CD4-positive, alpha-beta T cell treated with Interleukin-10 for 1 hour (primary cell): ENCODE measurements at regions not wholly inside any gene's neighbourhood (a gene's known extent, or its start where the extent isn't known, plus 50 kb on each side); places are given as distances from the start of the nearest gene placed in this dataset.
"Not testable (repeated sequence)": the region's sequence is repeated elsewhere in the genome, so short reads cannot be mapped to it uniquely, and the experiment has no call there.

Source experiments
- DNase-seq: peaks from one replicate; pipeline ENCODE4 v3.0.0-alpha.2; 2020

DNA sequence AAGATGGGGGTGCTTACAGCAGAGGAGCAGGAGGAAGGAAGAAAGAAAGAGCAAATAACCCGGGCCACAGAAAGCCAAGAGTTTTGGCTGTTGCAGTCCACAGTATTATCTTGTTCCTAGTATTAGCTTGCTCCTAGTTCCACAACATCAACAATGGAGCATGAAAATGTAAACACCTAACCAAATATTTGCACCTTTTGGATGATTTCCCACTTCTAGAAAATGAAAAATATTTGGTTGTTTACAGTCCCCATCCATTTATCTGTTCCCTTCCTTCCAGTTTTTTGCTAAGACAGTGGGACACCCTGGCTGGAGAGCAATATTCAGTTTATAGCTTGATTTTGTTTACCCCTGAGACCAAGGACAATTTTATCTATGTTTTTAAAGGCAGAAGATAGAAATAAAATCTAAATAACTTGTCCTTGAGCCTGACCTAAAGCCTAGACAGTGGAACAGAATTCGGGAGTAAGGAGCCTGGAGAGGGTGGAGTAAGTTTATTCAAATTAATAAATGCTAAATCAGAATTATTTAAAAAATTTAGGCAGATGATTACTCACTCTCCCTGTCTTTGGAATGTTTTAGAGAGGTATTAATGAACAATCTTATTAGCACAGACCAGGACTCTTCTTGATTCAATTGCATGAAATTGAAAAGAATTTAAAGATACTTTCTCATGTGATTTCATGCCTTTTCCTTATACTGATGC is 51.6 kb downstream of the RESF1 start:
- DNase-seq: no peak

- no peak for DNase-seq
Measured at GRCh38 chr12:32012249-32012785, 53.1 kb downstream of the RESF1 start.

DNA sequence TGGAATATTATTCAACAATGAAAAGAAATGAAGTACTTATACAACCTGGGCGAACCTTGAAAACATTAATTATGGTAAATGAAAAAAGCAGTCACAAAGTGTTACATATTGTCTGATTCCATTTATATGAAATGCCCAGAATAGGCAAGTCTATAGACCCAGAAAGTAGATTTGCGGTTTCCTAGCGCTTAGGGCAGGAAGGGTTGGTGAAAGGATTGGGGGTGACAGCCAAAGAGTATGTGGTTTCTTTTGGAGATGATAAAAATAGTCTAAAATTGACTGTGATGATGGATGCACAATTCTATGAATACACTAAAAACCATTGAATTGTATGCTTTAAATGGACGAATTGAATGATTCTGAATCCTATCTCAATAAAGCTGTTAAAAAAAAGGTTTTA is 55.8 kb downstream of the RESF1 start:
- DNase-seq: no peak

GRCh38 chr12:32016680-32017482 is 57.7 kb downstream of the RESF1 start:
- no peak for DNase-seq

- DNase-seq: no peak
Measured at GRCh38 chr12:32021346-32021773, 62.1 kb downstream of the RESF1 start.

DNA sequence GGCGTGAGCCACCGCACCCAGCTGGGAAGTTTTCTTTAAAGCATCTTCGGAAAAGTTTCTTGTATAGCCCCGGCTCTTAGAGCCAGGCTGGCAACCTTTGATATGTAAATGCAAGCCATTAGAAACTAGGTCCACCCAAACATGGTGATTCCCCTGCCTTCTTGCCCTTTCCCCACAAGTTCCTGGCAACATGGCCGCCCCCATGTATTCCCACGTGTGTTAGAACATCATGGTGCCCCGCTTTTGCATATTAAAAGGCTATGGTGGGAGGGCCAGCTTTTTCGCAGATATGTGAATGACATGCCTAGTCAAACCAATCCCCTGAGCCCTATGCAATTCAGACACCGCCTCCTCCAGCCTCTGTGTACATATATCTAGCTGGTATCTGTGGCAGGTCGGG is 63.2 kb downstream of the RESF1 start:
- DNase-seq: not testable (repeated sequence)

DNA sequence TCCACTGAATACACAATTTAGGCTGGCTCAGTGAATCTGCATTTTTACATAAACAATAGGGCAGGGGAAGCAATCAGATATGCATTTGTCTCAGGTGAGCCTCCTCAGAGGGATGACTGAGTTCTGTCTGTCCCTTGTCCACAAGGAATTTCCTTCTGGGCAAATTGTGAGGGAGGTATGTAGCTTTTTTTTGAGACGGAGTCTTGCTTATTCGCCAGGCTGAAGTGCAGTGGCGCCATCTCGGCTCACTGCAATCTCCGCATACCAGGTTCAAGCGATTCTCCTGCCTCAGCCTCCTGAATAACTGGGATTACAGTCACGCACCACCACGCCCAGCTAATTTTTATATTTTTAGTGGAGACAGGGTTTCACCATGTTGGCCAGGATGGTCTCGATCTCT is 64.6 kb downstream of the RESF1 start:
- not testable (repeated sequence) for DNase-seq

DNA sequence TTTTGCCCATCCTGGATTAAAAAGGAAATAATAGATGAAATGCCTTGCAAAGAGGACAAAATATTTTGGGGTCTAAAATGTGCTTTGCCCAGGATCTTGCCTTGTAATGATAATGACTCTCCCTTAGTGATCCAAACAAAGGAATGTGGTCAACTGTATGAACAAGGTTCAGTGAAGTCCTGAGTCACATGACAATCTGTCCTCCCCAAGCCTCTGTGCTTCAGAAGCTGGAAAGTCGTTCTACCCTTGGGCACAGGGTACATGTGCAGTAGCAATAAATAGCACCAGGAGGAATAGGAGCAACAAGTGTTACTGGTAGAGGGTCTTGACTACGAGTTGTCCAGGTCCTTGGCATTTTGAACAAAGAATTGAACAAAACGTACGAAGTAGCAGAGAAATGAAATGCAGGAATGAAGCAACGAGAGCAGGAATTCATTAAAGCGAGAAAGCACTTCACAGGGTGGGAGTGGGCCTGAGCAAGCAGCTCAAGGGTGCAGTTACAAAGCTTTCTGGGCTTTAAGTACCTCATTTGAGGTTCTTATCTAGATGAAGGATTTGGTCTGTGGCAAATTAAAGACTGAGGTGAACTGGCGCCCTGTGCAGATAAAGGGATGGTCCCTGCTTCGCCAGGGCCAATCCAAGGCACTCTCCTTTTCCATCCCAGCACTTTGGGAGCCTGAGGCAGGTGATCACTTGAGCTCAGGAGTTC is 65.8 kb downstream of the RESF1 start:
- DNase-seq: no peak

GRCh38 chr12:32025906-32026305 is 66.7 kb downstream of the RESF1 start:
- DNase-seq: peak; percentile 50

- DNase-seq: no peak
Measured at GRCh38 chr12:32027684-32028365, 68.6 kb downstream of the RESF1 start.

- no peak for DNase-seq
Measured at GRCh38 chr12:32030151-32030550, 70.9 kb downstream of the RESF1 start.

DNA sequence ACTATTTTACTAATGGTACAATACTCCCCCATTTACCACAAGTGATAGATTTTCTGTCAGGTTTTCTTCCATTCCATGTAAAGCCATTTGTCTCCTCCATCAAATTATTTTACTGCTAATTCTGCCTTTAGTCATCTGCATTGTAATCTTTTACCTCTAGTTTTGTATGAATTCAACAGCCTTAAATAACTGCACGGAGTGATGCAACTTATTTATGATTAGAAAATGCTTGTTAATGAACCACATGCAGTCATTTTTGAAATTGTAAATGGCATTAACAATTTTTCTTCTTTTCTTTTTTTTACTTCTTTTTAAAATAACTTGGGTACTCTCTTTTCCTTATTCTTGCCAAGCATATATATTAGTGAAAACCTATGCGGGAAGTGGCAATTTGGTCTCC is 71.5 kb downstream of the RESF1 start:
- no peak for DNase-seq

DNA sequence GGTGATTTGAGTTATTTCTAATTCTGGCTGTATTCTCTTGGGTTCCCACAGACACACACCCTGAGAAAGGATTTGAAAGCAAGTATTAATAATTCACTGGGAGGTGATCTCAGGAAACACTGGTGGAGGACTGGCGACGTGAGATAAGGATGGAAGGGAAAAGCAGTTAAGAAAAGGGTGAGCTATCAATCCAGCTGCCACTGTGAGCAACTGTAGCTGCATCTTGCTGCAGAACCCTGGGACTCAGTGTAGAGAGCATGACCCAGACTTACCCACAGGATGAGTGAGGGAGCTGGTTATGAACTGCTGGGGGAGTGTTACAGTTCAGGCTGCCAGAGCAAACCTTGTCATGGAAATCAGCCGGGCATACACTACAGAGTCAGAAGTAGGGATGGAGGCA is 71.9 kb downstream of the RESF1 start:
- no peak for DNase-seq

DNA sequence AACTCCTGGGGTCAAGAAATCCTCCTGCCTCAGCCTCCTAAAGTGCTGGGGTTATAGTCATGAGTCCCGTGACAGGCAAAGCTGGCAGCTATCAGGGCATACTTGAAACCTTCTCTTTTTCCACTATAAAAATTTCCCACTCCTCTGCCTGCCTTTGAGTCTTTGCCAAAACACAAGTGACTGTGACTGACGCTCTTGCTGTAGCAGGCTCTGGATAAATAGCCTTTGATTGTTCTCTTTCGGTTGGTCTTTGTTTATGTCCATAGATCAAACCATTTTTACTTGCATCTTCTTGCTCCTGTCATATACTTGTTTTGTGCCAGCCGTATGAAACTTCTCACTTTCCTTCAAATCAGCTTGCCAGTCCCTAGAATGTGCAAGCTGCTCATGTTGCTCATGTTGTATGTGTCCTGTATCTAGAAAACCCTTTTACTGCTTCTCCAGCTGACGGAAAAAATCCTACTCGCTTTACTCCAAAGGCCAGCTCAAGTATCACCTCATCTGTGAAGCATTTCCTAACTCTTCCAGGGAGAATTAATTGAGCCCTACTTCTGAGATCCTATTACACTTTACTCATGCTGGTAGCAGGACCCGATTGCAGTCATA is 73.1 kb downstream of the RESF1 start:
- no peak for DNase-seq

- no peak for DNase-seq
Measured at GRCh38 chr12:32033406-32033805, 73.2 kb upstream of the BICD1 start.

- DNase-seq: no peak
Measured at GRCh38 chr12:32034045-32034444, 72.6 kb upstream of the BICD1 start.

DNA sequence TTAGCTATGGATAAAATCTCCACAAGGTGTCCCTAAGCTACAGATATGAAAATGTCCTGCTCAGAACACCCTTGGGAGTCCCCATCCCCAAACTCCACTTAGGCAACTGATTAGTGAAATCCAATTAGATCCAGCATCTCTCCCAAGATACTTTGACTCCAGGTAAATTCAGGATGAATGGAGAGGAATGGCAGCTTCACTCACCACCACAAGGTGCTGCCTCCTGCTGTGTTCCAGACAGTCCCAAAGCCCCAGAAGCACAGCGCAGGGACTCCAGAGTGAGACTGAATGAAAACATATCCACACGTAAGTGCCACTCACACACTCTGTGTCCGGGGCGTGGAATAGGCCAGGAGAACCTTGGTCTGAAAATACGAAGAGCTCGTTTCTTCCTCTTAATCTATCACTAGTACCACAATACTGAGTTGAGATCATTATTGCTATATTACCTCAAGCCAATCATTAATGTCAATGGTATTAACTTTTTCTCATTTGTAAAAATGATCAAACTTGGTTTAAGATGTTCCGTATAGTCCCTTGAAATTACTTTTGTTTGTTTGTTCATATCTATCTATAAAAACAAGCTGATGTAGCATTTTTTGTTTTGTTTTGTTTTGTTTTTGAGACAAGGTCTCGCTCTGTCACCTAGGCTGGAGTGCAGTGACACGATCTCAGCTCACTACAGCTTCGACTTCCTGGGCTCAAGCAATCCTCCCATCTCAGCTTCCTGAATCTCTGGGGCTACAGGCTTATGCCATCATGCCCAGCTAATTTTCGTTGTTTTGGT is 70.0 kb upstream of the BICD1 start:
- no peak for DNase-seq

DNA sequence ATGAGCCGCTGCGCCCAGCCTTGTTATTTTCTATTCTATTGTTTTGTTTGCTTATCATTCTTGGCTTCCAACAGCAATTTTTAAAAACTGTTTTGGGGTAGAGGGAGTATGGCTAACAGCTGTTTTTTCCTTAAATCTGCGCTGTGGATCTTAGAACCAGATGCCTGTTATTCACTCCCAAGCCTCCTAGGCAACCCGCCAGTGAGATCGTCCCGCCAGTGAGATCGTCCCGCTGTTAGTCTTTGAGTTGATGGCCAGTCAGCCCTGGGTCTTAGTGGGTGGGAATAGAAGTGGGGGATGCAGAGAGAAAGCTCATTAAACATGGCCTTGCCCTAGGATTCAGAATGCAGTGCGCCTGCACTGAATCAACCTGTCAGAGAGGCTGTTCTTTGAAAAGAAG is 67.3 kb upstream of the BICD1 start:
- no peak for DNase-seq

DNA sequence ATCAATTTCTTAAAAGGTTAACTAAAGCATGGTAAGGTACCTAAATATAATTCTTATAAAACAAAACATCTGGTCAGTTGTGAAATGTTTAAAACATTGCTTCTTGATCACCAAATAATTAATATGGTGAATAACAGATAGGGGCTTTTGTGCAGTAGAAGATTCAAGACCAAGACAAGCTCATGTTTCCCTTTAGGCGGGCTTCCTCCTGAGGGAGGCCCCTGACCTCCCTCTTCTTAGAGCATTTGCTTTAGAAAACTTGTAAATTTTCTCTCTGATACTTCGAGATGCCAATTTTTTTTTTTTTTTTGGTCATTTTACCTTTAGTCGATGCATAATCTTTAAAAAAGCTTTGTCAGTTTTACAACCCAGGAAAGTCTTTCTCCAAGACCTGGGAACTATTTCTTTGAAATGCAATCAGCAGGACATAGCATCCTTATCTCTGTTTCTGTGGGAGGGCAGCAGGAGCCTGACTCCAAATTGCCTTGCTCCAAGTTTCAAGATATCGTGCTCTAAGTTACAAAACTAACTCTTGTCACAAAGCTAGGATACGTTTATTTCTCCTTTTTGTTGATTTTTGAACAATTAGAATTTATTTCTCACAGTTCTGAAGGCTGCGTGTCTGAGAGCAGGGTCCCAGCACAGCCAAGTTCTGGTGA is 66.6 kb upstream of the BICD1 start:
- DNase-seq: no peak

DNA sequence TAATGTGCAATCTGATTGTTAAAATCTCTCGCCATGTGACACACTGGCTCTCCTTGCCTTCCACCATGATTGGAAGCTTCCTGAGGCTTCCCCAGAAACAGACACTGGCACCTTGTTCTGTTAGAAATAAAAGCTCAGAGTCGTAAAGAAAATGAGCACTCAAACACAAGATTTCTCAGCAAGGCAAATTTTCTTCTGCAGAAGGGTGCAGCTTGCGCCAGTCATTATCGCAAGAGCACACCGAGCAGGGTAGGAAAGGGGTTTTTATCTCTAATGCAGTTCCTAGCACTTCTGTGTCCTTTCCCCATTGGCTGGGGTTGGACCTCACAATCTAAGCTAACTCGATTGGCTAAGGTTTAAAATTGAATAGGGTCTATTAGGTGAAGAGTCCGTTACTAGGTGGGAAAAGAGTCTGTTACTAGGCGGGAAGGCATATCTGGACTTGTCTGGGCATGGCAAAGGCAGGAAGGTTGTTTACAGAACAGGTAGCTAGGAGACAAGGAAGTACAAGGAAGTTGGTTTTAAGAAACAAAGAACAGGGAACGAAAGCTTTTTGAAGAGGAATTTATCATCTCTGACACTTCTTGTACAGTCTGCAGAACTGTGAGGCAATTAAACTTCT is 62.6 kb upstream of the BICD1 start:
- no peak for DNase-seq
